GM19372 (cell line): ENCODE measurements at regions not wholly inside any gene's neighbourhood (a gene's known extent, or its start where the extent isn't known, plus 50 kb on each side); places are given as distances from the start of the nearest gene placed in this dataset.
"Not testable (repeated sequence)": the region's sequence is repeated elsewhere in the genome, so short reads cannot be mapped to it uniquely, and the experiment has no call there.

Experiments used
- ATAC-seq: cut with Tn5 transposase; IDR thresholded peaks from one replicate; pipeline ENCODE4 v1.9.1; 2021; ENCODE audit warnings: mild to moderate bottlenecking, low read depth, moderate library complexity; ENCODE audit not compliant: unreplicated experiment

GRCh38 chr5:42874621-42875198 lies 63.0 kb upstream of the SELENOP start:
- no peak for ATAC-seq

DNA sequence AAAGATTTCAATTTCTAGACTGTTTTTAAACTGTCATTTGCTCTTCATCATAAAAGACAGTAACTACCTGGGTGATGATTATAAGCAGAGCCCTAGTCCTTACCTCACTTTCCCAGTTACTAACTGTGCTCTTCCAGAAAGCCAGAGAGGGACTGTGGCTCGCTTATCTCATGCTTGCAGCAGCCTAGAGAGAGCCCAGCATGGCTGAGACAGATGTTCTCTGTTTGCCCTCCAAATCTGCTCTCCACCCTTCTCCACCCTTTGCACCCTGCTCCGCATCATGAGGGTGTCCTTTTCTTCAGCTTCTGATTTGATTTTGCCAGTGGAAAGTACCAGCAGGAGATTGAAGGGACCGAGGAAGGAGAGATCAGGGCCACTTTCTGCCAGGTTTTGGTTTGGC lies 61.2 kb upstream of the SELENOP start:
- no peak for ATAC-seq

DNA sequence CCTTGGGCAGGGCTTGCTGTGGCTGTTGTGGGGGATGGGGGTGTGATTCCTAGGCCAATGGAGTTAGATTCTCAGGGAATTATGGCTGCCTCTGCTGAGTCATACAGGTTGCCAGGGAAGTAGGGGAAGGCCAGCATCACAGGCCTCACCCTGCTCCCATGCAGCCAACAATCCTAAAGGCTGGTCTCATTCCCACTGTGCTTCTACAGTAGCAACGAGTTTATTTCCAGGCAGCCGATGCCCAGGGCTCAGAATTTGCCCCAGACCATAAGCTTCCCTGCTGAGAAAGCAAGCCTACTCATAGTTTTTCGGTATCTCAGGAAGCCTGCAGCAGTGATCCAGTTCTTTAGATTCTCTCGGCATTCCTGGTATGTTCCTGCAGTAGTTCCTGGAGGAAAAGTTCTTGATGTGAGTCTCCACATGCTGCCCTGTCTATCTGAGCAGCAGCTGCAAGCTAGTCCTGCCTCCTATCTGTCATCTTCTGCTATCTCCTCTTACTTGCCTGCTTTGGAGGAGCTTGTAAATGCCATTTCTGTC lies 59.3 kb upstream of the SELENOP start:
- ATAC-seq = no peak

DNA sequence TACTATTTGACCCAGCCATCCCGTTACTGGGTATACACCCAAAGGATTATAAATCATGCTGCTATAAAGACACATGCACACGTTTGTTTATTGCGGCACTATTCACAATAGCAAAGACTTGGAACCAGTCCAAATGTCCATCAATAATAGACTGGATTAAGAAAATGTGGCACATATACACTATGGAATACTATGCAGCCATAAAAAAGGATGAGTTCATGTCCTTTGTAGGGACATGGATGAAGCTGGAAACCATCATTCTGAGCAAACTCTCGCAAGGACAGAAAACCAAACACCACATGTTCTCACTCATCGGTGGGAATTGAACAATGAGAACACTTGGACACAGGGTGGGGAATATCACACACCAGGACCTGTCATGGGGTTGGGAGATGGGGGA lies 56.7 kb upstream of the SELENOP start:
- ATAC-seq = not testable (repeated sequence)

DNA sequence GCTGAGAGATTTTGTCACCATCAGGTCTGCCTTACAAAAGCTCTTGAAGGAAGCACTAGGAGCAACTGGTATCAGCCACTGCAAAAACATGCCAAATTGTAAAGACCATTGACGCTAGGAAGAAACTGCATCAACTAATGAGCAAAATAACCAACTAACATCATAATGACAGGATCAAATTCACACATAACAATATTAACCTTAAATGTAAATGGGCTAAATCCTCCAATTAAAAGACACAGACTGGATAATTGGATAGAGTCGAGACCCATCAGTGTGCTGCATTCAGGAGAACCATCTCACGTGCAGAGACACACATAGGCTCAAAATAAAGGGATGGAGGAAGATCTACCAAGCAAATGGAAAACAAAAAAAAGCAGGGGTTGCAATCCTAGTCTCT lies 53.1 kb upstream of the SELENOP start:
- ATAC-seq = not testable (repeated sequence)
